ENCODE measurements at regions not wholly inside any gene's neighbourhood (a gene's known extent, or its start where the extent isn't known, plus 50 kb on each side); places are given as distances from the start of the nearest gene placed in this dataset.

DNA sequence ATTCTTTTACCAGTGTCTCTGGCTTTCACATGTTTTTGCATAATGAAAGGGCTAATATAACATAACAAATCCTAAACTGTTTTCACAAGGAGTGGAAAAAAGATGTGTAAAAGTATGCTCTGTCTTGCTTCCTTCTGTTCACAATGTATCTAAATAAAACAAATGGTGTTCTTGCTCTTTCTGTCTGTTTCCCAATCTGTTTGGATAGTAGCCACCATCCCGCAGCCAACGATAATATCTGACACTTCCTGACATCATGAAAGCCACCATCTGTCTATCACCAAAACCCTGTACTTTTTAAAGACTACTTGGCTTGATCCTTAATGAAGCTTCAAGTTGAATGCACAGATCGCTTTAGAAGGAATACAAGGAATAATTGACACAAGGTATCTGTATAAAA is 246.2 kb downstream of the ETV1 start:
- BruUV-seq (replicated peaks): no TSS peak
- Histone ChIP-seq H2AFZ (ENCODE audit: low read depth, low read length, poor library complexity, severe bottlenecking) (peak overlapping the region; percentile 84), H3K4me2 (ENCODE audit: low read length) (no peak overlapping the region), H3K36me3 (ENCODE audit: control insufficient read depth in 1 of 2, insufficient read depth in 2 of 2, low read length in 2 of 2) (no peaks in the 10 kb centered on the region), H3K4me3 (replicated peaks in 1 of 2; ENCODE audit: low read depth in 1 of 2, low read length in 2 of 2) (no peak overlapping the region), H4K20me1 (ENCODE audit: insufficient read depth) (no peaks in the 10 kb centered on the region), H3K27ac (ENCODE audit: low read depth, low read length) (no peak overlapping the region), H3K9ac (ENCODE audit: low read length) (no peak overlapping the region), H3K27me3 (ENCODE audit: insufficient read depth, low read length) (no peaks in the 10 kb centered on the region), H3K4me1 (ENCODE audit: control insufficient read depth in 1 of 2, insufficient read depth in 2 of 2, low read length in 2 of 2) (peaks cover 0 to 17% of the 10 kb centered on the region in 2 experiments; a peak in 3 of 4 replicates), H3K9me3 (ENCODE audit: control insufficient read depth in 1 of 2, insufficient read depth in 1 of 2, low read depth in 1 of 2, low read length in 2 of 2) (no peaks in the 10 kb centered on the region), H3K9me2 (ENCODE audit: insufficient read depth) (no peaks in the 10 kb centered on the region), H3K79me2 (ENCODE audit: insufficient read depth, low read length) (no peaks in the 10 kb centered on the region)
- ATAC-seq (no peak), DNase-seq (ENCODE audit: low read depth, low spot score) (no peak)
- intact Hi-C loops (cut with micrococcal nuclease): loop anchor here (5.0 kb wide), 2 partner anchors 461 to 944 kb away; no protein-coding TSS in a partner anchor
- ChIA-PET POLR2A (no interaction called here), CTCF (interaction anchor here (0.6 to 2.4 kb wide), 14 partner anchors 8 to 944 kb away, joined by 3 to 16 read pairs (median 3); no protein-coding TSS in a partner anchor), RAD21 (ENCODE audit: low non-redundant PET in 1 of 2, low total read pairs in 2 of 2, uncharacterized antibody in 2 of 2, unreplicated experiment in 2 of 2) (interaction anchor here (1.0 to 1.6 kb wide), 2 partner anchors 461 to 462 kb away, joined by 3 to 5 read pairs; no protein-coding TSS in a partner anchor)
- TF ChIP-seq, protein P1, sequence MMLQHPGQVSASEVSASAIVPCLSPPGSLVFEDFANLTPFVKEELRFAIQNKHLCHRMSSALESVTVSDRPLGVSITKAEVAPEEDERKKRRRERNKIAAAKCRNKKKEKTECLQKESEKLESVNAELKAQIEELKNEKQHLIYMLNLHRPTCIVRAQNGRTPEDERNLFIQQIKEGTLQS (IDR thresholded peaks at IDR 0.05): no peak
- TF ChIP-seq, protein P2, sequence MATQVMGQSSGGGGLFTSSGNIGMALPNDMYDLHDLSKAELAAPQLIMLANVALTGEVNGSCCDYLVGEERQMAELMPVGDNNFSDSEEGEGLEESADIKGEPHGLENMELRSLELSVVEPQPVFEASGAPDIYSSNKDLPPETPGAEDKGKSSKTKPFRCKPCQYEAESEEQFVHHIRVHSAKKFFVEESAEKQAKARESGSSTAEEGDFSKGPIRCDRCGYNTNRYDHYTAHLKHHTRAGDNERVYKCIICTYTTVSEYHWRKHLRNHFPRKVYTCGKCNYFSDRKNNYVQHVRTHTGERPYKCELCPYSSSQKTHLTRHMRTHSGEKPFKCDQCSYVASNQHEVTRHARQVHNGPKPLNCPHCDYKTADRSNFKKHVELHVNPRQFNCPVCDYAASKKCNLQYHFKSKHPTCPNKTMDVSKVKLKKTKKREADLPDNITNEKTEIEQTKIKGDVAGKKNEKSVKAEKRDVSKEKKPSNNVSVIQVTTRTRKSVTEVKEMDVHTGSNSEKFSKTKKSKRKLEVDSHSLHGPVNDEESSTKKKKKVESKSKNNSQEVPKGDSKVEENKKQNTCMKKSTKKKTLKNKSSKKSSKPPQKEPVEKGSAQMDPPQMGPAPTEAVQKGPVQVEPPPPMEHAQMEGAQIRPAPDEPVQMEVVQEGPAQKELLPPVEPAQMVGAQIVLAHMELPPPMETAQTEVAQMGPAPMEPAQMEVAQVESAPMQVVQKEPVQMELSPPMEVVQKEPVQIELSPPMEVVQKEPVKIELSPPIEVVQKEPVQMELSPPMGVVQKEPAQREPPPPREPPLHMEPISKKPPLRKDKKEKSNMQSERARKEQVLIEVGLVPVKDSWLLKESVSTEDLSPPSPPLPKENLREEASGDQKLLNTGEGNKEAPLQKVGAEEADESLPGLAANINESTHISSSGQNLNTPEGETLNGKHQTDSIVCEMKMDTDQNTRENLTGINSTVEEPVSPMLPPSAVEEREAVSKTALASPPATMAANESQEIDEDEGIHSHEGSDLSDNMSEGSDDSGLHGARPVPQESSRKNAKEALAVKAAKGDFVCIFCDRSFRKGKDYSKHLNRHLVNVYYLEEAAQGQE (IDR thresholded peaks at IDR 0.05; ENCODE audit: low read depth): no peak
- TF ChIP-seq TCF7L2 (IDR thresholded peaks at IDR 0.05; ENCODE audit: borderline replicate concordance, extremely low read depth, insufficient read depth, insufficient read length) (no peak), SIN3A (IDR thresholded peaks at IDR 0.05; ENCODE audit: low read depth) (no peak), POLR2AphosphoS5 (IDR thresholded peaks at IDR 0.05; ENCODE audit: low read depth, low read length) (no peak), EGR1 (IDR thresholded peaks at IDR 0.05; ENCODE audit: low read depth) (no peak), EZH2 (IDR thresholded peaks at IDR 0.05) (no peak), ELF1 (IDR thresholded peaks at IDR 0.05; ENCODE audit: borderline replicate concordance, low read depth) (no peak), FOSL1 (IDR thresholded peaks at IDR 0.05; ENCODE audit: low read depth) (no peak), EZH2phosphoT487 (IDR thresholded peaks at IDR 0.05; ENCODE audit: borderline replicate concordance) (no peak), JUND (IDR thresholded peaks at IDR 0.05) (no peak), ZFX (IDR thresholded peaks at IDR 0.05) (no peak), YY1 (IDR thresholded peaks at IDR 0.05; ENCODE audit: extremely low read depth, insufficient replicate concordance, low read depth, low read length) (no peak), POLR2A (IDR thresholded peaks at IDR 0.05; ENCODE audit: borderline replicate concordance, extremely low read depth, insufficient read depth, insufficient read length) (no peak), ZNF274 (IDR thresholded peaks at IDR 0.05; ENCODE audit: low read depth, low read length) (no peak), SRF (IDR thresholded peaks at IDR 0.05; ENCODE audit: low read depth) (no peak), SP1 (IDR thresholded peaks at IDR 0.05; ENCODE audit: low read depth) (no peak)
- TF ChIP-seq, protein P3, sequence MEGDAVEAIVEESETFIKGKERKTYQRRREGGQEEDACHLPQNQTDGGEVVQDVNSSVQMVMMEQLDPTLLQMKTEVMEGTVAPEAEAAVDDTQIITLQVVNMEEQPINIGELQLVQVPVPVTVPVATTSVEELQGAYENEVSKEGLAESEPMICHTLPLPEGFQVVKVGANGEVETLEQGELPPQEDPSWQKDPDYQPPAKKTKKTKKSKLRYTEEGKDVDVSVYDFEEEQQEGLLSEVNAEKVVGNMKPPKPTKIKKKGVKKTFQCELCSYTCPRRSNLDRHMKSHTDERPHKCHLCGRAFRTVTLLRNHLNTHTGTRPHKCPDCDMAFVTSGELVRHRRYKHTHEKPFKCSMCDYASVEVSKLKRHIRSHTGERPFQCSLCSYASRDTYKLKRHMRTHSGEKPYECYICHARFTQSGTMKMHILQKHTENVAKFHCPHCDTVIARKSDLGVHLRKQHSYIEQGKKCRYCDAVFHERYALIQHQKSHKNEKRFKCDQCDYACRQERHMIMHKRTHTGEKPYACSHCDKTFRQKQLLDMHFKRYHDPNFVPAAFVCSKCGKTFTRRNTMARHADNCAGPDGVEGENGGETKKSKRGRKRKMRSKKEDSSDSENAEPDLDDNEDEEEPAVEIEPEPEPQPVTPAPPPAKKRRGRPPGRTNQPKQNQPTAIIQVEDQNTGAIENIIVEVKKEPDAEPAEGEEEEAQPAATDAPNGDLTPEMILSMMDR (IDR thresholded peaks at IDR 0.05 in 2 of 3, conservative IDR thresholded peaks at IDR 0.05 in 1 of 3; ENCODE audit: borderline replicate concordance in 1 of 3, insufficient read depth in 1 of 3, low read depth in 2 of 3, low read length in 2 of 3): no peak
- TF ChIP-seq, protein P4, sequence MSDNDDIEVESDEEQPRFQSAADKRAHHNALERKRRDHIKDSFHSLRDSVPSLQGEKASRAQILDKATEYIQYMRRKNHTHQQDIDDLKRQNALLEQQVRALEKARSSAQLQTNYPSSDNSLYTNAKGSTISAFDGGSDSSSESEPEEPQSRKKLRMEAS (IDR thresholded peaks at IDR 0.05): no peak
- TF ChIP-seq, protein P5, sequence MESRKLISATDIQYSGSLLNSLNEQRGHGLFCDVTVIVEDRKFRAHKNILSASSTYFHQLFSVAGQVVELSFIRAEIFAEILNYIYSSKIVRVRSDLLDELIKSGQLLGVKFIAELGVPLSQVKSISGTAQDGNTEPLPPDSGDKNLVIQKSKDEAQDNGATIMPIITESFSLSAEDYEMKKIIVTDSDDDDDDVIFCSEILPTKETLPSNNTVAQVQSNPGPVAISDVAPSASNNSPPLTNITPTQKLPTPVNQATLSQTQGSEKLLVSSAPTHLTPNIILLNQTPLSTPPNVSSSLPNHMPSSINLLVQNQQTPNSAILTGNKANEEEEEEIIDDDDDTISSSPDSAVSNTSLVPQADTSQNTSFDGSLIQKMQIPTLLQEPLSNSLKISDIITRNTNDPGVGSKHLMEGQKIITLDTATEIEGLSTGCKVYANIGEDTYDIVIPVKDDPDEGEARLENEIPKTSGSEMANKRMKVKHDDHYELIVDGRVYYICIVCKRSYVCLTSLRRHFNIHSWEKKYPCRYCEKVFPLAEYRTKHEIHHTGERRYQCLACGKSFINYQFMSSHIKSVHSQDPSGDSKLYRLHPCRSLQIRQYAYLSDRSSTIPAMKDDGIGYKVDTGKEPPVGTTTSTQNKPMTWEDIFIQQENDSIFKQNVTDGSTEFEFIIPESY (IDR thresholded peaks at IDR 0.05; ENCODE audit: extremely low read depth, insufficient replicate concordance, low read length): no peak

Data from HCT116 (cell line).